ENCODE measurements at regions not wholly inside any gene's neighbourhood (a gene's known extent, or its start where the extent isn't known, plus 50 kb on each side); places are given as distances from the start of the nearest gene placed in this dataset.

DNA sequence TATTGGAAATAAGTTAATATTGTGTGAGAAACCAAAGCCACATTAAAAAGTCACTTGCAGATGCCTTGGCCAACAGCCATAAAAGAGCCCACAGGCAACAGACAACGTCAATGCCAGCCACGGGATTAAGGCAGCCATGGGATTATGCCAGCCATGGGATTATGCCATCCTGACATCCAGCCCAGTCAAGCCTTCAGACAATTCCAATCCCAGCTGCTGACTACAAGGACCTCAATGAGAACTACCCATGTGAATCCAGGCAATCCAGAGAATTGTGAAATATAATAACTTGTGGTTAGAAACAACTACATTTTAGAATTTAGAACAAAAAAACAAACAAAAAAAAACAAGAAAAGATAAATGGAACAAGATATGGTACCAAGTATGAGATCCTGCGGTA is 356.6 kb downstream of the EFNB2 start:
- intact Hi-C loops (cut with micrococcal nuclease) = no loop called here
- H3K4me1 Mint-ChIP-seq = no peaks in the 10 kb centered on the region
- Histone ChIP-seq H3K4me1 (ENCODE audit: control insufficient read depth in 2 of 2, insufficient read depth in 2 of 2, low read length in 2 of 2) (no peaks in the 10 kb centered on the region), H3K27me3 (ENCODE audit: control insufficient read depth in 2 of 2, insufficient read depth in 2 of 2, low read length in 2 of 2) (no peaks in the 10 kb centered on the region), H3K4me3 (ENCODE audit: low read length) (no peak overlapping the region), H3K36me3 (ENCODE audit: control insufficient read depth in 2 of 3, insufficient read depth in 3 of 3, low read length in 3 of 3) (no peaks in the 10 kb centered on the region), H3K27ac (ENCODE audit: low read depth, low read length) (no peak overlapping the region), H3K9me3 (ENCODE audit: control insufficient read depth in 2 of 3, low read length in 3 of 3) (no peaks in the 10 kb centered on the region)
- H3K36me3 Mint-ChIP-seq = no peaks in the 10 kb centered on the region
- CTCF ChIA-PET = no interaction called here
- DNase-seq = no peak
- POLR2A ChIA-PET = no interaction called here
- H3K27ac Mint-ChIP-seq = no peak overlapping the region
- H3K4me3 Mint-ChIP-seq = no peak overlapping the region
- peaks cover 0 to 10% (median 0%) of the 10 kb centered on the region in 5 donors for H3K27me3 Mint-ChIP-seq
- ATAC-seq = no peak
- H3K9me3 Mint-ChIP-seq = peaks cover 0 to 4% (median 0%) of the 10 kb centered on the region in 11 donors

DNA sequence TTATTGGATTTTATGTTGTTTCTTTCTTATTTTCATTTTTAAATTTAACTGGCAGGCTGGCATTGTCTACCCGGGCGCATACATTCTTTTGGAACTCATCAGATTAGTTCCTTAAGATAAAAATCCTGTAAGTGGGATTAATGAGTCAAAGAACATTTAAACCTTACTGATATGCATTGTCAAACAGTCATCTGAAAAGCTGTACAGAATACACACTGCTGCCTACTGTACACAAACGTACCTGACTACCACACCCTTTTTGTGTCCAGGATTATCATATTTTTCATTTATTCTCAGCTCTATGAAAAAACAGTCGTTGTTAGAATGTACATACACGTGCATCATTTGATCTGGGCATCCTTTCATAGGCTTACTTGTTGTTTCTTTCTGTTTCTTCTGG is 358.3 kb downstream of the EFNB2 start:
- Histone ChIP-seq H3K27ac (ENCODE audit: low read depth, low read length) (no peak overlapping the region), H3K27me3 (ENCODE audit: control insufficient read depth in 2 of 2, insufficient read depth in 2 of 2, low read length in 2 of 2) (no peaks in the 10 kb centered on the region), H3K4me3 (ENCODE audit: low read length) (no peak overlapping the region), H3K9me3 (ENCODE audit: control insufficient read depth in 2 of 3, low read length in 3 of 3) (no peaks in the 10 kb centered on the region), H3K36me3 (ENCODE audit: control insufficient read depth in 2 of 3, insufficient read depth in 3 of 3, low read length in 3 of 3) (no peaks in the 10 kb centered on the region), H3K4me1 (ENCODE audit: control insufficient read depth in 2 of 2, insufficient read depth in 2 of 2, low read length in 2 of 2) (no peaks in the 10 kb centered on the region)
- ATAC-seq = no peak
- intact Hi-C loops (cut with micrococcal nuclease) = no loop called here
- peaks cover 0 to 4% (median 0%) of the 10 kb centered on the region in 5 donors for H3K36me3 Mint-ChIP-seq
- H3K4me3 Mint-ChIP-seq = no peak overlapping the region
- no peak for DNase-seq
- H3K27ac Mint-ChIP-seq = no peak overlapping the region
- peaks cover 0 to 15% (median 0%) of the 10 kb centered on the region in 5 donors for H3K27me3 Mint-ChIP-seq
- ChIA-PET CTCF (no interaction called here), POLR2A (no interaction called here)
- no peaks in the 10 kb centered on the region for H3K4me1 Mint-ChIP-seq
- H3K9me3 Mint-ChIP-seq = peaks cover 0 to 4% (median 0%) of the 10 kb centered on the region in 11 donors

DNA sequence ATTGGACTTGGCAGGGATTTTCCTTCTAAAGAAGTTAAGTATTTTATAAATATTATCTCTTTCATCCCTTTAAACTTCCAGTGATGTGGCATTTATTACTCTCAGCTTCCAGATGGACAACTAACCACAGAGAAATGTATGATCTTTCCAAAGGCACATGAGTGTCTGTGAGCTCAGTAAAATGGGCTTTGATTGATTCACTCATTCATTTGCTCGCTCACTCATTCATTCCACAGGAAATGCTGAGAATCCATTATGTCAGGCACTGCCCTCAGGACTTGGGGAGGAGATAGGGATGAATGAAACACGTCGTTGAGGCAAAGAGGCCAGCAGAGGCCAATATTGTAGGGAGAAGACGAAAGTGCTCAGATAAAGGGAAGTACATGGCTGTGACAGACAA is 359.3 kb downstream of the EFNB2 start:
- DNase-seq = no peak
- intact Hi-C loops (cut with micrococcal nuclease) = no loop called here

DNA sequence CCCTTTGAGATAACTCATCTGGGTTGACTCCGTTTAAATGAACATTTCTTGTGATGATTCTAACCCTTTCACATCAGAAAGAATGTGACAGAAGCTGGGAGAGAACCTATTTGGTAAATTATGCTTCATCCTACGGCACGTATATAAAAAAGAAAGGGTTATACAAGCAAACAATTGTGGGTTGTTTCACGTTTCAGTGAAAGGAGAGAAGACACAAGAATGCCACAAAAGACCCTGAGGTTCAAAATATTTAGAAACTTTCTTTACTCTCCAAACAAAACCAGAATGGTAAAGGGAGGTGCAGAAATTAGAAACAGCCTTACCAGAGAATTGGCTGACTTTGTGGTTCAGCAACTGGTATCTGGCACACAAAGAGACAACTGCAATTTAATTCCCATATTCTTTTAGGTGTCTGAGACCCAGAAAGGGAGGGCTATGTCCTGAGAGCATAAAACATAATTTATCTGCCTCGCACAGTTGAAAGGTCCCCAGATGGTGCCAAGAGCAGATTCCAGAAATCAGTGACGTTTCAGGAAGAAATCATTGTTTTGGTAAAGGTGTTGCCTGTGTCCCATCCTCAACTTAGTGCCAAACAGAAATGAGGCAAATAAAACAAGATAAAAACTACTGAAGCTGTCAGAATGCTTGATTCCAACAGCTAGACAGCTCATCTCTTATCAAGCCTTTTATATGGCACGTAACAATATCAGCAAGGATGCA is 361.4 kb downstream of the EFNB2 start:
- peaks cover 0 to 4% (median 0%) of the 10 kb centered on the region in 5 donors for H3K36me3 Mint-ChIP-seq
- H3K4me1 ChIP-seq (ENCODE audit: control insufficient read depth in 2 of 2, insufficient read depth in 2 of 2, low read length in 2 of 2) = no peaks in the 10 kb centered on the region
- H3K27ac ChIP-seq (ENCODE audit: low read depth, low read length) = no peak overlapping the region
- ATAC-seq (no peak), DNase-seq (no peak)
- H3K4me3 ChIP-seq (ENCODE audit: low read length) = no peak overlapping the region
- no peaks in the 10 kb centered on the region for H3K27me3 ChIP-seq (ENCODE audit: control insufficient read depth in 2 of 2, insufficient read depth in 2 of 2, low read length in 2 of 2)
- no peak overlapping the region for H3K4me3 Mint-ChIP-seq
- H3K27me3 Mint-ChIP-seq = peaks cover 0 to 19% (median 6%) of the 10 kb centered on the region in 5 donors
- intact Hi-C loops (cut with micrococcal nuclease) = no loop called here
- H3K4me1 Mint-ChIP-seq = no peaks in the 10 kb centered on the region
- ChIA-PET CTCF (no interaction called here), POLR2A (no interaction called here)
- no peaks in the 10 kb centered on the region for H3K36me3 ChIP-seq (ENCODE audit: control insufficient read depth in 2 of 3, insufficient read depth in 3 of 3, low read length in 3 of 3)
- peaks cover 0 to 4% (median 0%) of the 10 kb centered on the region in 11 donors for H3K9me3 Mint-ChIP-seq
- no peaks in the 10 kb centered on the region for H3K9me3 ChIP-seq (ENCODE audit: control insufficient read depth in 2 of 3, low read length in 3 of 3)
- H3K27ac Mint-ChIP-seq = no peak overlapping the region

More for the DNA sequence above, 359.3 kb downstream of the EFNB2 start:
- Histone ChIP-seq H3K36me3 (ENCODE audit: control insufficient read depth in 2 of 3, insufficient read depth in 3 of 3, low read length in 3 of 3) (no peaks in the 10 kb centered on the region), H3K27me3 (ENCODE audit: control insufficient read depth in 2 of 2, insufficient read depth in 2 of 2, low read length in 2 of 2) (no peaks in the 10 kb centered on the region), H3K27ac (ENCODE audit: low read depth, low read length) (no peak overlapping the region), H3K4me3 (ENCODE audit: low read length) (no peak overlapping the region), H3K4me1 (ENCODE audit: control insufficient read depth in 2 of 2, insufficient read depth in 2 of 2, low read length in 2 of 2) (no peaks in the 10 kb centered on the region), H3K9me3 (ENCODE audit: control insufficient read depth in 2 of 3, low read length in 3 of 3) (no peaks in the 10 kb centered on the region)
- Mint-ChIP-seq H3K27me3 (peaks cover 0 to 15% (median 0%) of the 10 kb centered on the region in 5 donors), H3K4me1 (no peaks in the 10 kb centered on the region), H3K36me3 (peaks cover 0 to 4% (median 0%) of the 10 kb centered on the region in 5 donors), H3K27ac (no peak overlapping the region), H3K4me3 (no peak overlapping the region), H3K9me3 (peaks cover 0 to 2% (median 0%) of the 10 kb centered on the region in 11 donors)
- ChIA-PET POLR2A (no interaction called here), CTCF (no interaction called here)
- no peak for ATAC-seq

DNA sequence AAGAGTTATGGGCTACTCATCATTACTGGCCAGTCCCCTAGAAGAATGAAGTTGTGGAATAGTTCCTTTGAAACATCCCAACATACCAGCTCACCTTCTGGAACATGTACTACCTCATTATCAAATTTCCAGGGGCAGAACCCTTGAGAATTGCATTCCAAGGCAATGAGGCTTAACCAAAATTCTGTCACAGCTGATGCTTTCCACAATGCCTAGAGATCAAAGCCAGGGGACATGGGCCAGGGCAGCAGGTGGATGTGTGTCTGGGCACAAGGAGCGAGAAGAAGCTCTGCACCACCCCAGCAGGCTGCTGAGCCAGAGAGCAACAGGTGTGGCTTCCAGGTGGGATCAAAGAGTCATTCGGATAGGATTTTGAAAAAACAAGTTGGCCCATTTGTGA is 362.1 kb downstream of the EFNB2 start:
- no peaks in the 10 kb centered on the region for H3K4me1 Mint-ChIP-seq
- H3K9me3 ChIP-seq (ENCODE audit: control insufficient read depth in 2 of 3, low read length in 3 of 3) = no peaks in the 10 kb centered on the region
- POLR2A ChIA-PET = no interaction called here
- intact Hi-C loops (cut with micrococcal nuclease) = no loop called here
- DNase-seq (no peak), ATAC-seq (no peak)
- H3K4me3 Mint-ChIP-seq = no peak overlapping the region
- H3K36me3 Mint-ChIP-seq = peaks cover 0 to 4% (median 0%) of the 10 kb centered on the region in 5 donors
- no peak overlapping the region for H3K27ac Mint-ChIP-seq
- peaks cover 0 to 23% (median 6%) of the 10 kb centered on the region in 5 donors for H3K27me3 Mint-ChIP-seq
- CTCF ChIA-PET = no interaction called here
- H3K4me3 ChIP-seq (ENCODE audit: low read length) = no peak overlapping the region
- H3K27ac ChIP-seq (ENCODE audit: low read depth, low read length) = no peak overlapping the region
- H3K36me3 ChIP-seq (ENCODE audit: control insufficient read depth in 2 of 3, insufficient read depth in 3 of 3, low read length in 3 of 3) = no peaks in the 10 kb centered on the region
- no peaks in the 10 kb centered on the region for H3K4me1 ChIP-seq (ENCODE audit: control insufficient read depth in 2 of 2, insufficient read depth in 2 of 2, low read length in 2 of 2)
- H3K27me3 ChIP-seq (ENCODE audit: control insufficient read depth in 2 of 2, insufficient read depth in 2 of 2, low read length in 2 of 2) = no peaks in the 10 kb centered on the region
- H3K9me3 Mint-ChIP-seq = peaks cover 0 to 4% (median 0%) of the 10 kb centered on the region in 11 donors

DNA sequence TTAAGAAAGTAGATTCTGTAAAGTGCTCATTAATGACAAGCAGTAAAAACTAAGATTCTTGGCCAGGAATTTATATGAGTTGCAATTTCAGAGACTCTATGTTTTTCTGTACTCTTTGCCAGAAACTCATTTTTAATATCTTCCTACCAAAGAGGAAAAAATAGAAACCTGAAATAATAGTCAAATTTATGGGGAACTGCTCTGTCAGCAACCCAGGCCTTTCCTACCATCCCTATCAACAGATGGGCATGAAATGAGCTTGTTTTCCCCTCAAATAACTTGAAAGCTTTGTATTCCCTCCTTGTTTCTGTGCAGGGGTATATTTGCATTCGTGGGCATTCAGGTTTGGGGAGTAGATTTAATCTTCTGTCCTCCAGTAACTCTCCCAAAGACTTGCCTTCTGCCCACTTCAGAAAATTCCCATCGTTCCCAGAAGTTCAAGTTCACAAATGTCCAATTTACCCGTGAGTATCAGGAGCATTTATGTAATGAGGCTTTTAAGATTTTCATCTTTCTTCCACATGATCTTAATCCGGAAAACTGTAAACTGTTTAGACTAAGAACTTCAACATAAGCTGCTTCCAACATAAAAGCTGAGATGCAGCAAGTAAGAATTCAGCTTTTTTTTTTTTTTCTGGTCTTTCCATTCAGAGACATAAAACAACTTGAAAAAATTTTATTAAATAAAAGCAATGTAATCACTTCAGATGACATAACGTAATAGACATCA is 363.1 kb downstream of the EFNB2 start:
- no peaks in the 10 kb centered on the region for H3K27me3 ChIP-seq (ENCODE audit: control insufficient read depth in 2 of 2, insufficient read depth in 2 of 2, low read length in 2 of 2)
- Mint-ChIP-seq H3K4me3 (no peak overlapping the region), H3K9me3 (peaks cover 0 to 9% (median 0%) of the 10 kb centered on the region in 11 donors), H3K27me3 (peaks cover 0 to 29% (median 6%) of the 10 kb centered on the region in 5 donors), H3K27ac (no peak overlapping the region), H3K4me1 (no peaks in the 10 kb centered on the region), H3K36me3 (peaks cover 0 to 4% (median 0%) of the 10 kb centered on the region in 5 donors)
- no peak overlapping the region for H3K27ac ChIP-seq (ENCODE audit: low read depth, low read length)
- DNase-seq (no peak), ATAC-seq (no peak)
- no peaks in the 10 kb centered on the region for H3K9me3 ChIP-seq (ENCODE audit: control insufficient read depth in 2 of 3, low read length in 3 of 3)
- no peak overlapping the region for H3K4me3 ChIP-seq (ENCODE audit: low read length)
- ChIA-PET POLR2A (no interaction called here), CTCF (no interaction called here)
- intact Hi-C loops (cut with micrococcal nuclease) = no loop called here
- H3K36me3 ChIP-seq (ENCODE audit: control insufficient read depth in 2 of 3, insufficient read depth in 3 of 3, low read length in 3 of 3) = no peaks in the 10 kb centered on the region
- no peaks in the 10 kb centered on the region for H3K4me1 ChIP-seq (ENCODE audit: control insufficient read depth in 2 of 2, insufficient read depth in 2 of 2, low read length in 2 of 2)

DNA sequence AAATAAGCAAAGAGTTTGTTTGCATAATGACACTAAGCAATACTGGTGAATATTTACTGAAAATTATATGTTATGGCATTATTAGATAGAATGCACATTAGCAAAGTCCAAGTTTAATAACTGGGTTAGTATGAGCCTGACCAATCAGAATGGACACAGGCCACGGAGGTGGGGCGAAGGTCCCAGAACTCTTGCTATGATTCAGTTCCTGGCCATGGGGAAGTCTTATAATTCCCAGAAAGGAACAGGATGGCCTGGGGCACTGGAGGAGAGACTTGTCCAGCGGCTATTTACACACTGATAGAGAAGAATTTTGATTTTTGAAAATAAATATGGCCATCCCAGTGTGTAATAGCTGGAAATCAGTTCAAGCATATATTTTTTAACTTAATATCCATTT is 372.0 kb downstream of the EFNB2 start:
- Mint-ChIP-seq H3K27ac (no peak overlapping the region), H3K4me3 (no peak overlapping the region), H3K27me3 (peaks cover 0 to 14% (median 6%) of the 10 kb centered on the region in 5 donors), H3K36me3 (no peaks in the 10 kb centered on the region), H3K9me3 (peaks cover 0 to 9% (median 4%) of the 10 kb centered on the region in 11 donors), H3K4me1 (no peaks in the 10 kb centered on the region)
- Histone ChIP-seq H3K36me3 (ENCODE audit: control insufficient read depth in 2 of 3, insufficient read depth in 3 of 3, low read length in 3 of 3) (no peaks in the 10 kb centered on the region), H3K27ac (ENCODE audit: low read depth, low read length) (no peak overlapping the region), H3K4me1 (ENCODE audit: control insufficient read depth in 2 of 2, insufficient read depth in 2 of 2, low read length in 2 of 2) (no peaks in the 10 kb centered on the region), H3K9me3 (ENCODE audit: control insufficient read depth in 2 of 3, low read length in 3 of 3) (no peaks in the 10 kb centered on the region), H3K4me3 (ENCODE audit: low read length) (no peak overlapping the region), H3K27me3 (ENCODE audit: control insufficient read depth in 2 of 2, insufficient read depth in 2 of 2, low read length in 2 of 2) (no peaks in the 10 kb centered on the region)
- CTCF ChIA-PET = no interaction called here
- intact Hi-C loops (cut with micrococcal nuclease) = no loop called here
- POLR2A ChIA-PET = no interaction called here
- no peak for ATAC-seq
- DNase-seq = no peak
